Activated CD8-positive, alpha-beta memory T cell treated with anti-CD3 and anti-CD28 coated beads, Interleukin-2, amount 50 U/mL, for 24 hours (primary cell): ENCODE measurements at regions not wholly inside any gene's neighbourhood (a gene's known extent, or its start where the extent isn't known, plus 50 kb on each side); places are given as distances from the start of the nearest gene placed in this dataset.
A peak's percentile ranks its signal among the peaks of the same experiment; 100 is the strongest.
"Not testable (repeated sequence)": the region's sequence is repeated elsewhere in the genome, so short reads cannot be mapped to it uniquely, and the experiment has no call there.

Experiments used
- DNase-seq: peaks from one replicate; pipeline ENCODE4 v3.0.0-alpha.2; 2020; ENCODE audit errors: extremely low read depth

- no peak for DNase-seq
These were observed 97.0 kb upstream of the GRIP1 start for GRCh38 chr12:66775871-66776270.

DNA sequence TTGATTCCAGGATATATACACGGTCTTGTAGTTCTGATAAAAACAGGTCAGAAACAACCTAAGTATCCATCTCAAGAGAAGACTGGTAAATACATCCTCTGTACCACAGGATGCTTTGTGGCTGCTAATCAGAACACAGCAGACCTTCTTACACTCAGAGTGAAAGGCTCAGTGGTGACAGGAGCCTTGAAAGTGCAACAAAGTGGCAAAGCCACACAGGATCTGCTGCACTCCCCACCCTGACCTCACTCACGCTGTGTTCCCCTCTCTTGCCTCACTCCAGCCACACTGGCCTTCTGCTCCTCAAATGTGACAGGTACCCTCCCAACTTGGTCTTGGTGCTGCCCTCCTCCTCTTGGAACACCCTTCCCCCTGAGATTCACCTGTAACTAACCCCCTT, 98.1 kb upstream of the GRIP1 start:
- DNase-seq: peak; percentile 2

GRCh38 chr12:66779466-66779865, 100.6 kb upstream of the GRIP1 start:
- no peak for DNase-seq

- no peak for DNase-seq
These were observed 107.8 kb upstream of the GRIP1 start for GRCh38 chr12:66786531-66787308.

DNA sequence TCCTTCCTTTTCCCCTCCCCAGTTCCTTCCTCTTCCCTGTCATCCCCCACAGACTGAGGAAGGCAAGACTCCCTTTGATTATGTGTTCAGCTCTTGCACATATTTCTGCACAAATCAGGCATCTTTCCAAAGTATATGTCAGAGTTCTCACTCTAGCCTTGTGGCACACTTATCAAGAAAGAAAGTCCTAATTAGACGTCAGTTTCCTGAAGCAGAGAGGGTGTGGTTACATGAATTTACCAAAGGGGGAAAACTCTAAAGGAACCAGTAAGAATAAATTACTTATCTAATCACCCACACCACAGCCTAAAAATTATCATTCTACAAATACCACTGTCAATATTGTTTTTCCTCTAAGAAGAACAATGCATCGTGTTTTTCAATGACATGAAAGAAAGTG, 120.7 kb upstream of the GRIP1 start:
- DNase-seq: no peak

GRCh38 chr12:66800046-66800445, 121.2 kb upstream of the GRIP1 start:
- no peak for DNase-seq

GRCh38 chr12:66803930-66804329, 125.1 kb upstream of the GRIP1 start:
- DNase-seq: no peak

DNA sequence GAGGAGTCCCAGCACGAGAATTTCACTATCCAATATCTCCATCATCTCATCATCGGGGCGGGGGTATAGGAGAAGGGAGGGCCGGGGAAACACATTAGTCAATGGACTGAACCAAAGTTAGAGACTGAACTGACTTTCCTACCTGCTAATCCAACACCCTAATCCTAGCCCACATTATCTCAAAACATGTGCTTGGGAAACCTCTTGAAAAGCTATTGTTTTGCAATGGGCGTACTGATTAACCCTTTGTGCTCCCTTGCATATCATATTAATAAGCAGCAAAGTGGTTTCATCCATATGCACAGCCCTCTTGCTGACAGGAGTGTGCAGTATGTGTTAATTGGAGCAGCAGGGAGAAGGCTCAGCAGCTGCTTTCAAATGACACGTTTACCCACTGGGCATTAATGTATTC, 125.7 kb upstream of the GRIP1 start:
- no peak for DNase-seq

- no peak for DNase-seq
These were observed 129.7 kb upstream of the GRIP1 start for GRCh38 chr12:66808606-66809005.

- no peak for DNase-seq
These were observed 134.4 kb upstream of the GRIP1 start for GRCh38 chr12:66813137-66813892.

- DNase-seq: no peak
These were observed 140.7 kb upstream of the GRIP1 start for GRCh38 chr12:66819587-66819986.

DNA sequence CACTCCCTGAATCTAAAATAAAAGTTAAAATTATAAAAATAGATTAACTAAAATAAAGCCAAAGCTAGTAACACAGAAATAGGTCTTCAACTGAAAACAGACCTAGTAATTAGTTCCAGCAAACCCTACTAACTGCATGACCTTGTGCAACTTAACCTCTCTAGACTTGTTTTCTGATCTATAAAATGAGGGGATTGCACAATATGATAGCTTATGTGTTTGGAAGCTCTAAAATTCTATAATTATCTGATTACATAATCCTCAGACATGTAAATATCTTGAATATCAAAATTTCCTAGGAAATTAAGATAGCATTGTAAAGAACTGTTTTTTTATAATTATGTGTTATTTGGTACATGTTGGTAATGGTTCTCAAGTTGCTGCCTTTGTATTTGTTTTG, 144.1 kb upstream of the GRIP1 start:
- no peak for DNase-seq

DNA sequence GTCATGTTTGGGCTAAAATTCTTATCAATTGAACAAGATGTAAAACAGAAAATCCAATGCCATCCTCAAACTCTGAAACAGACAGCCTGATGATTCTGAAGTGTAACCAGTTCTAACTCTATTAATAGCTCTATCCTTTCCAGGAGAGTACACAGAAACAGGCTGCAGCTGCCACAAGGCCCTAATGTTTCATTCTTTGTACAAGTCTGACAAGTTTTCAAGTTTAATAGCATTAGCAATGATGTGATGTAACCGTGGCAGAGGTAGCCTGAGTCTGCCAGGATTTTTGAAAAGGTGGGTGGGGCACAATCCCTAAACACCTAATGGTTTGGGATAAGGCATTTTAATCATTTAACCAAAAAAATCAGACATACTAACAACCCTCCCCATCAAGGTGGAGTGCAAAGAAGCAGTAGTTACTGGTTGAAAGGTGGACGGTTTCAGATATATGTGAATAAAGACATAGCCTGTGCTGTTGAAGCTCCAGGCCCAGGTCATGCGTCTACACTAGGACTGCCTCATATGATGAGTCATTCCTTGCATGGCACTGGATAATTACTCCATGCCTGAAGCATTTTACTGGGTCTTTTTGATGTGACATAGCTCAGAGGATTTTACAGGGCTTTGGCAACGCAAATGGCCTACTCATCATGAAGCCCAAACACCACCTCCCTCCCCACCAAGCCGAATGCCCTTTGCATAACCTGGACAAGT, 145.1 kb upstream of the GRIP1 start:
- DNase-seq: no peak

DNA sequence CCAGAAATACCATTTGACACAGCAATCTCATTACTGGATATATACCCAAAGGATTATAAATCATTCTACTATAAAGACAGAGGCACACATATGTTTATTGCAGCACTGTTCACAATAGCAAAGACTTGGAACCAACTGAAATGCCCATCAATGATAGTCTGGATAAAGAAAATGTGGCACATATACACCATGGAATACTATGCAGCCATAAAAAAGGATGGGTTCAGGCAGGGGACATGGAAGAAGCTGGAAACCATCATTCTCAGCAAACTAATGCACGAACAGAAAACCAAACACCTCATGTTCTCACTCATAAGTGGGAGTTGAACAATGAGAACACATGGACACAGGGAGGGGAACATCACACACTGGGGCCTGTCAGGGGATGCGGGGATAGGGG, 147.0 kb upstream of the GRIP1 start:
- not testable (repeated sequence) for DNase-seq

GRCh38 chr12:66829660-66830325, 150.9 kb upstream of the GRIP1 start:
- DNase-seq: no peak

- DNase-seq: no peak
These were observed 152.6 kb upstream of the GRIP1 start for GRCh38 chr12:66831495-66831894.

DNA sequence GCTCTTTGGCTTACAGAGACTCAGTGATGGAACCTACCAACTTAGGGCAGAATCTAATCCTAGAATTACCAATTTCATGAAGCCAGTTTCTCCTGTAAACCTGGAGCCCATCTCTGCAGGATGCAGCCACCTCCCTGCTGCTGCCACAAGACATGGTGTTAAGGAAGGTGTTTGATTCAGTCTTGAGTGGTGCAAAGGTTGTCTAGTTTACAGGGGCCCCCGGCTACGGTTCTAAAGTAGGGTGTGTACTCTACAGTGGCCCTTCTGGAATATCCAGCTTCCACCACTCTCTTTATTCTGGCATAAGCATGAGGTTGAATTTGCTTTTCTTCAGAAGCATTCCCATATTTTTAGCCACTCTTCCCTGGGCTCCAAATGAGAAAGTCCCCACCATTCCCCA, 154.1 kb upstream of the GRIP1 start:
- no peak for DNase-seq

- no peak for DNase-seq
These were observed 157.9 kb upstream of the GRIP1 start for GRCh38 chr12:66836623-66837310.

- DNase-seq: no peak
These were observed 158.4 kb upstream of the GRIP1 start for GRCh38 chr12:66837311-66837627.

- no peak for DNase-seq
These were observed 159.5 kb upstream of the GRIP1 start for GRCh38 chr12:66838366-66838765.

DNA sequence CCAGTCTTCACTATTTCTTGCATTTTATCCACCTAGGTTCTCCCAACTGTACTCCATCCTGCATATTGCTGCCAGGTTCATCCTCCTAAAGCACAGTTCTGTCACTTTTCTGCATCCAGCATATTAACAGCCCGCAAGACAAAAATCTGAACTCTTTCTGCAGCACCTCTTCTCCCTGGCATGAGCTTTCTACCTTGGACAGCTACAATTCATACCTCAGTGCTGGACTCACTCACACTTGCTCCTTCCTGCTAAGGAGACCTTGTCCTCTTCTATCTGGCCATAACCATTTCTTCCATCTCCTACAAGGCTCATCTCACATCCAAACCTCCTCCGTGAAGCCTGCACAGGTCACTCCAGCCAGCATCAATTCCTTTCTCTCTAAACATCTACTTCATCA, 170.1 kb upstream of the GRIP1 start:
- DNase-seq: no peak

GRCh38 chr12:66851134-66851533, 172.3 kb upstream of the GRIP1 start:
- no peak for DNase-seq
